Activated T-helper 1 cell treated with anti-CD3 and anti-CD28 coated beads, Interleukin-12 subunit alpha, Interleukin-12 subunit beta, Interleukin-2, Interleukin-4 antibody, amounts not matched to agents 30 ng/mL and 10 ng/mL and 1 ng/mL, durations not matched to agents 14 hours and 24 hours and 36 hours (primary cell): ENCODE measurements at regions not wholly inside any gene's neighbourhood (a gene's known extent, or its start where the extent isn't known, plus 50 kb on each side); places are given as distances from the start of the nearest gene placed in this dataset.

ENCODE experiments used
- DNase-seq: peaks from one replicate; pipeline ENCODE4 v3.0.0; 2021; ENCODE audit warnings: low spot score
- H3K27ac Mint-ChIP-seq: one replicate; pipeline ENCODE4 v1.8.0; 2021; ENCODE audit warnings: mild to moderate bottlenecking, mixed read lengths
- H3K27me3 Mint-ChIP-seq: one replicate; pipeline ENCODE4 v1.8.0; 2022; ENCODE audit warnings: mild to moderate bottlenecking, moderate library complexity, mixed read lengths; ENCODE audit not compliant: insufficient read depth
- H3K36me3 Mint-ChIP-seq: one replicate; pipeline ENCODE4 v1.8.0; 2021; ENCODE audit warnings: low read depth, mixed read lengths
- H3K4me1 Mint-ChIP-seq: one replicate; pipeline ENCODE4 v1.8.0; 2021; ENCODE audit warnings: low read depth, mixed read lengths
- H3K4me3 Mint-ChIP-seq: one replicate; pipeline ENCODE4 v1.8.0; 2021; ENCODE audit warnings: mild to moderate bottlenecking, moderate library complexity, mixed read lengths
- H3K9me3 Mint-ChIP-seq: one replicate; pipeline ENCODE4 v1.8.0; 2021; ENCODE audit warnings: mixed read lengths
- intact Hi-C: fragments of 100-400 bp; cut with micrococcal nuclease; formaldehyde crosslinking; loops from one replicate; pipeline ENCODE4 v1.15.1; 2024

- Mint-ChIP-seq H3K4me3 (no peak overlapping the region), H3K27me3 (no peaks in the 10 kb centered on the region), H3K36me3 (no peaks in the 10 kb centered on the region), H3K4me1 (no peaks in the 10 kb centered on the region), H3K9me3 (no peaks in the 10 kb centered on the region), H3K27ac (no peak overlapping the region)
- intact Hi-C loops, result no loop called here
- no peak for DNase-seq
These were observed 397.1 kb downstream of the KCNJ3 start for GRCh38 chr2:155095613-155096012.

DNA sequence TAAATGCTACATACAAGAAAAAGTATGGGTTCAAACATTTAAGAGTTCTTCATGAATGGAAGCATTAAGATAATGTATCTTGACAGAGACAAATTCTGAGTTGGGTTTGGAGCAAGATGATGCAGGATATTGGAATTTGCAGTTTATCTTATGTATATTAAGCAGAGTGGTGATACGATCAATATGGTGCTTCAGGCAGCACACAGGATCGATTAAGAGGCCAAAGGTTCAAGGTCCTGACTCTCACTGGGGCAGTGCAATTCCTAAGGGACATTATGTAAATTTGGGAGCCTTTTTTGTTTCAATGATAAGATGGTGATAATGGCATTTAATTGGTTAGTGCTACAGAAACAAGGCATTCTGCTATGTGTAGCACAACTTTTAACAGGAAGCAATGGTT is 381.9 kb downstream of the KCNJ3 start:
- no peaks in the 10 kb centered on the region for H3K36me3 Mint-ChIP-seq
- intact Hi-C loops, result no loop called here
- no peaks in the 10 kb centered on the region for H3K27me3 Mint-ChIP-seq
- no peak overlapping the region for H3K4me3 Mint-ChIP-seq
- H3K4me1 Mint-ChIP-seq, result no peaks in the 10 kb centered on the region
- DNase-seq, result no peak
- H3K9me3 Mint-ChIP-seq, result no peaks in the 10 kb centered on the region
- H3K27ac Mint-ChIP-seq, result no peak overlapping the region

DNA sequence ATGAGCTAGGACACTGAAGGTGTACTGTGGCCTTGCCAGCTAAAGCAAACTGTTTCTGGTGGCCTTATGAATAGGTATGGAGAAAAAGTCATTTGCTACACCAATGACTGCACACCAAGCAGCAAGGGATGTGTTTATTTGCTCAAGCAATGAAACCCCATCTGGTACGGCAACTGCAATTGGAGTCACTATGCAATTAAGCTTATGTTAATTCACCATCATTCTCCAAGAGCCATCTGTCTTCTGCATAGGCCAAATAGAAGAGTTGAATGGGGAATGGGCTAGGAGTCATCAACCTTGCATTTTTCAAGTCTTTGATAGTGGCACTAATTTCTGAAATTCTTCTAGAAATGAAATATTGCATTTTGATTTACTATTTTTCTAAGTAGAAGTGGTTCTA is 372.0 kb downstream of the KCNJ3 start:
- H3K36me3 Mint-ChIP-seq, result no peaks in the 10 kb centered on the region

GRCh38 chr2:155062922-155063258 is 364.4 kb downstream of the KCNJ3 start:
- H3K4me1 Mint-ChIP-seq, result no peaks in the 10 kb centered on the region
- H3K4me3 Mint-ChIP-seq, result no peak overlapping the region
- intact Hi-C loops, result no loop called here
- H3K27ac Mint-ChIP-seq, result no peak overlapping the region
- H3K9me3 Mint-ChIP-seq, result no peaks in the 10 kb centered on the region
- H3K27me3 Mint-ChIP-seq, result no peaks in the 10 kb centered on the region
- DNase-seq, result no peak
- H3K36me3 Mint-ChIP-seq, result no peaks in the 10 kb centered on the region

More for the DNA sequence above, 372.0 kb downstream of the KCNJ3 start:
- no peak for DNase-seq
- Mint-ChIP-seq H3K27me3 (no peaks in the 10 kb centered on the region), H3K4me1 (no peaks in the 10 kb centered on the region), H3K9me3 (no peaks in the 10 kb centered on the region), H3K27ac (no peak overlapping the region), H3K4me3 (no peak overlapping the region)
- intact Hi-C loops, result no loop called here

DNA sequence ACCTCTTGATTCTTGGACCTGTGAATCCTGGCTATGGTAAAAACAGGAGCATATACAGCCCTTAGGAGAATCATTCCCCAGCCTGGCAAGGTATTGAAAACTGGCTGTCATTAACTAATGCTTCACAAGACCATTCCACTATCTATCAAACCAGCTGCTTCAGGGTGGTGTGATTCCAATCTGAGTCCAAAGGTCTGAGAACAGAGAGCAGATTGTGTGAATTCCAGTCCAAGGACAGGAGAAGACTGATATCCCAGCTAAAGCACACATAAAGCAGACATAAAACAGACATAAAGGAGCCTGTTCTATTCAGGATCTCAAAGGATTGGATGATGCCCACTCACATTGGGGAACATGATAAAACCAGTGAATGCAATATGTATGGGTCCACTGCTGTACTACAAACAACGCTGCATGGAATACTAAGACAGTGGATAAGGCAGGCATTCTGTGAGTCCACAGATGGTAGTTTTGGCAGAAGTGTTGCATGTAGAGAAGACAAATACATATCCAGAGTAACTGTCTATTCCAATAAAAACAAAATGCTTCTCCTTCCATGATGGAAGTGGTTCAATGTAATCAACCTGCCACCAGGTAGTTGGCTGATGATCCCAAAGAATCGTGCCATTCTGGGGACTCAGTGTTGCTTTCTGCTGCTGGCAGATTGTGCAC is 363.9 kb downstream of the KCNJ3 start:
- Mint-ChIP-seq H3K4me3 (no peak overlapping the region), H3K27me3 (no peaks in the 10 kb centered on the region), H3K27ac (no peak overlapping the region), H3K4me1 (no peaks in the 10 kb centered on the region), H3K36me3 (no peaks in the 10 kb centered on the region), H3K9me3 (no peaks in the 10 kb centered on the region)
- DNase-seq, result no peak
- intact Hi-C loops, result no loop called here

GRCh38 chr2:155060896-155061295 is 362.4 kb downstream of the KCNJ3 start:
- H3K27me3 Mint-ChIP-seq, result no peaks in the 10 kb centered on the region
- no peaks in the 10 kb centered on the region for H3K4me1 Mint-ChIP-seq
- intact Hi-C loops, result no loop called here
- H3K36me3 Mint-ChIP-seq, result no peaks in the 10 kb centered on the region
- no peak for DNase-seq
- H3K27ac Mint-ChIP-seq, result no peak overlapping the region
- no peaks in the 10 kb centered on the region for H3K9me3 Mint-ChIP-seq
- no peak overlapping the region for H3K4me3 Mint-ChIP-seq

DNA sequence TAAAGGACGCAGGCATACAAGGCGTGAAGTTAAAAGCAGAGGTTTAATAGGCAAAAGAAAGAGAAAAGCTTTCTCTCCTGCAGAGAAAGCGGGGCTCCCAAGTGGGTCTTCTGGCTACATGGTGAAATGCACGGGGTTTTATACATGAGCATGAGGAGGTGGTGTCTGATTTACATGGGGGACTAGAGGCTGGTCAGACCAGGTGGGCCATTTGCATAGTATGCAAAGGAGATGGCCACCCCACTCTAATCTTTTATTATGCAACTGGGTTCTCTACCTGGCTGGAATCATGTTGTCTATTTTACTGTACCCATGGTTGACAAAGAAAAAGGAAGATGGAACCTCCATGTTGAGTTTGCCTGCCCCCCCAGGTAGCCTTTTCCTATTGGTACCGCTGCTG is 356.2 kb downstream of the KCNJ3 start:
- Mint-ChIP-seq H3K9me3 (no peaks in the 10 kb centered on the region), H3K27ac (no peak overlapping the region), H3K36me3 (no peaks in the 10 kb centered on the region), H3K4me3 (no peak overlapping the region), H3K27me3 (no peaks in the 10 kb centered on the region), H3K4me1 (no peaks in the 10 kb centered on the region)
- intact Hi-C loops, result no loop called here
- no peak for DNase-seq

GRCh38 chr2:155043097-155043496 is 344.6 kb downstream of the KCNJ3 start:
- no peak for DNase-seq
- intact Hi-C loops, result no loop called here
- no peak overlapping the region for H3K27ac Mint-ChIP-seq
- no peak overlapping the region for H3K4me3 Mint-ChIP-seq
- H3K9me3 Mint-ChIP-seq, result no peaks in the 10 kb centered on the region
- H3K27me3 Mint-ChIP-seq, result no peaks in the 10 kb centered on the region
- no peaks in the 10 kb centered on the region for H3K4me1 Mint-ChIP-seq
- H3K36me3 Mint-ChIP-seq, result no peaks in the 10 kb centered on the region

DNA sequence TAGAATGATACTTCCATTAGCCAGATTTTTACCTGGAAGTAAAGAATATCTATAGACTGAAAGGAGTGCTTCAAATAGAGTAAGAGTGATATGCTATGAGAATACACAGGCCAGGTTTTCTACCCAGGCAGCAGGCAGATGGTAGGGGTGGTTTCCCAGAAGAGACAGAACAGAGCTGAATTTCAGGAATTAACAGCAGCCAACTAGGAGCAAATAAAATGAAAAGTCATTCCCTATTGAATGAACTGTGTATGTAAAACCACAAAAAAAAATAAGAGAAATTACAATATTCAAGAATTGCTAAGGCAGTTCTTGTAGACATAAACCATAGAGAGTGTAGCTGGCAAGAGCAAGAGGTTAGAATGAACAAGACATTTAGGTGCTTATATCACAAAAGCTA is 336.8 kb downstream of the KCNJ3 start:
- intact Hi-C loops, result no loop called here
- Mint-ChIP-seq H3K4me1 (no peaks in the 10 kb centered on the region), H3K27ac (no peak overlapping the region), H3K27me3 (no peaks in the 10 kb centered on the region), H3K9me3 (no peaks in the 10 kb centered on the region), H3K36me3 (no peaks in the 10 kb centered on the region), H3K4me3 (no peak overlapping the region)
- no peak for DNase-seq

- Mint-ChIP-seq H3K4me3 (no peak overlapping the region), H3K9me3 (no peaks in the 10 kb centered on the region), H3K36me3 (no peaks in the 10 kb centered on the region), H3K27ac (no peak overlapping the region), H3K27me3 (no peaks in the 10 kb centered on the region), H3K4me1 (no peaks in the 10 kb centered on the region)
- DNase-seq, result no peak
- intact Hi-C loops, result no loop called here
These were observed 335.2 kb downstream of the KCNJ3 start for GRCh38 chr2:155033652-155034051.

DNA sequence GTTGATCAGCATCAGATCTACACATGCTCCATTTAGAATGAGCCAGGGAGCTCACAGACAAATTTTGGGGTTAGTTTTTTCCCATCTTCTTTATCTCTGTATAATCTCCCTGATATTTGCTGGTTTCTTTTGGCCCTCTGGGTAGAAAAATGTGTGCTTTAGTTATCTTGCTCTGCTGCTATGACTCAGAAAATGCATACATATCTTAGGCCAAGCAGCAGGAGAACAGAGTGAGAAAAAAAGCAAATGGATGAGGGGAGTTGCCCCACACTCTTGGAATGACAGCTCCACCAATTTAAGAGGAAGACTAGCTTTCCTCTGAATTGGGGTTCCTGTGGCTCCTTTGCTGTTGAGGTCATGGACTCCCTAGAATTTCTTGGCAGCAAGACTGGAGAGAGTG is 331.8 kb downstream of the KCNJ3 start:
- Mint-ChIP-seq H3K36me3 (no peaks in the 10 kb centered on the region), H3K27me3 (no peaks in the 10 kb centered on the region), H3K27ac (no peak overlapping the region), H3K4me3 (no peak overlapping the region), H3K4me1 (no peaks in the 10 kb centered on the region), H3K9me3 (no peaks in the 10 kb centered on the region)
- intact Hi-C loops, result no loop called here
- DNase-seq, result no peak

DNA sequence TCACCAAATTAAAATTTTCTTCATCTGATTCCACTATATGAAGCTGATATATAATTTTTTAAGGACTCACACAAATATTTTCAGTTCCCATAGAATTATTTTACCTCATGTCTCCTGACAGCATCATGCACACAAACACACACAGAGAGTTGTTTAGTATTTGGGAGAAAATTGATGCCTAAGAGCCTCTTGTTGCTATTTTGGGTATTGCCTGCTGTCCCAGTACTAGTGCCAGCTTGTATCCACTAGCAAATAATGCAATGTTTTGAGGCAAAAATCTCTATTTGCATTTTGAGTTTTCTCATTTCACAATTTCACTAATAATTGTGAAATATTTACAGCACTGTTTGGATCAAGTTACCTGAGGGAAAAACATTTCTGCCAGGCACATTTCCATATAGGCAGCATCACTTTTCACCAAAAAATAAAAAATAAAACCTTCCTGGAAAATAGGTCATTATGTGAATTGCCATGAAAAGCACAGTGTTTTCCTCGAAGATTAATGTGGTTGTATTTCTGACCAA is 328.2 kb downstream of the KCNJ3 start:
- Mint-ChIP-seq H3K36me3 (no peaks in the 10 kb centered on the region), H3K9me3 (no peaks in the 10 kb centered on the region), H3K4me3 (no peak overlapping the region), H3K4me1 (no peaks in the 10 kb centered on the region), H3K27ac (no peak overlapping the region), H3K27me3 (no peaks in the 10 kb centered on the region)
- intact Hi-C loops, result no loop called here
- DNase-seq, result no peak

DNA sequence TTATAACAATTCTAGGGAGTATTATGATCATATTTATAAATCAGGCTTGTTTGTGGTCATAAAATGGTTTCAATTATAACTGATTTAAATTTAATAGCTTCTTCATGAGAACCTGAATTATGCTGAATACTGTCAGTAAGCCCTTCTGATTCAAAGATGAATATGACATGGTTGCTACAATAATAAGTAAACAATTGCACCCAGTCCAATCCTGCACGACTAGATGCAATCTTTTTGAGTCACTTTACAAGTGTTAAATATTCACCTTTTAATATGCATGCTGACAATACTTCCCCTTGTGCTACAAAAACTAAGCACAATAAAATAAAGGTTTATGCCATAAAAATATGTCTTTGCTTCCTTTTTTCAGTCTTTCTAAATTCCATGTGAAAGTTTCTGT is 325.2 kb downstream of the KCNJ3 start:
- Mint-ChIP-seq H3K4me1 (no peaks in the 10 kb centered on the region), H3K36me3 (no peaks in the 10 kb centered on the region), H3K27ac (no peak overlapping the region), H3K9me3 (no peaks in the 10 kb centered on the region), H3K27me3 (no peaks in the 10 kb centered on the region), H3K4me3 (no peak overlapping the region)
- no peak for DNase-seq
- intact Hi-C loops, result no loop called here

- H3K4me3 Mint-ChIP-seq, result no peak overlapping the region
- H3K4me1 Mint-ChIP-seq, result no peaks in the 10 kb centered on the region
- no peak overlapping the region for H3K27ac Mint-ChIP-seq
- H3K36me3 Mint-ChIP-seq, result no peaks in the 10 kb centered on the region
- DNase-seq, result no peak
- no peaks in the 10 kb centered on the region for H3K27me3 Mint-ChIP-seq
- H3K9me3 Mint-ChIP-seq, result no peaks in the 10 kb centered on the region
- intact Hi-C loops, result no loop called here
These were observed 324.0 kb downstream of the KCNJ3 start for GRCh38 chr2:155022531-155022930.
